ENCODE measurements at regions not wholly inside any gene's neighbourhood (a gene's known extent, or its start where the extent isn't known, plus 50 kb on each side); places are given as distances from the start of the nearest gene placed in this dataset.

DNA sequence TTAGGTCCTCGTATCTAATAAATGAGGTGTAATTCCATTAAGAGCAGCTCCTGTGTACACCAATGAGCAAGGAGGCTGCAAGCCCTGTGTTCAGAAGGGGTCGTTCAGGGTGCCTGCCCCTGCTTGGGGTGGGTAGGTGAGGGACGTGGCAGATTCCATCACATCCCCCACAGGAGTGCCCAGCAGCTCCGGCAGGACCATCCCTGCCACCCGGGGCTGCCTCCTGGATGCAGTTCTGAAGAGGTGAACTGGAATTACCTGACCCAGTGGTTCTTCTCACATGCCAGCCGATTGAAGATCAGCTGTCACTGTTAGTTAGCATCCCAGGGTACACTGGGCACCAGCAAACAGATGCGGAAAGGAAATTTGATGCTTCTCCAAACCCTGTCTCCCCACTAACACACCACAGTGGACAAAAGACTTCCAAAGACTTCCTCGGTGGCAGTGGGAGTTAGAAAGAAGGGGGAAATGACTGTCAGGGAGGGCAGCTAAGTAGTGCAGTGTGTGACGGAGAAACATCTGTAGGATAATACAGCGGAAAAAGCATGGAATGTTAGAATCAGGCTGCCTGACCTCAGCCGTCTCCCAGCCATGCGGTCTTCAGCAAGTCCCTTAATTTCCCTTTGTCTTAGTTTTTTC, 313.6 kb upstream of the ZMIZ1 start:
- Histone ChIP-seq H3K4me1 (replicated peaks in 1 of 2) (peaks cover 0 to 18% of the 10 kb centered on the region in 2 donors), H3K9me3 (replicated peaks in 1 of 3) (no peaks in the 10 kb centered on the region), H3K4me3 (no peak overlapping the region), H3K36me3 (replicated peaks in 1 of 2) (no peaks in the 10 kb centered on the region), H3K27me3 (no peaks in the 10 kb centered on the region), H3K27ac (no peak overlapping the region)
- WGBS, 4 donors: 80 to 89% (median 84%) methylated on average over 10 to 12 of the region's 12 CpGs
- no peak for TF ChIP-seq POLR2A (IDR thresholded peaks at IDR 0.05)
- TF ChIP-seq CTCF (IDR thresholded peaks at IDR 0.05): no peak
- intact Hi-C loops (cut with DNase I): no loop called here
- no peak for DNase-seq

DNA sequence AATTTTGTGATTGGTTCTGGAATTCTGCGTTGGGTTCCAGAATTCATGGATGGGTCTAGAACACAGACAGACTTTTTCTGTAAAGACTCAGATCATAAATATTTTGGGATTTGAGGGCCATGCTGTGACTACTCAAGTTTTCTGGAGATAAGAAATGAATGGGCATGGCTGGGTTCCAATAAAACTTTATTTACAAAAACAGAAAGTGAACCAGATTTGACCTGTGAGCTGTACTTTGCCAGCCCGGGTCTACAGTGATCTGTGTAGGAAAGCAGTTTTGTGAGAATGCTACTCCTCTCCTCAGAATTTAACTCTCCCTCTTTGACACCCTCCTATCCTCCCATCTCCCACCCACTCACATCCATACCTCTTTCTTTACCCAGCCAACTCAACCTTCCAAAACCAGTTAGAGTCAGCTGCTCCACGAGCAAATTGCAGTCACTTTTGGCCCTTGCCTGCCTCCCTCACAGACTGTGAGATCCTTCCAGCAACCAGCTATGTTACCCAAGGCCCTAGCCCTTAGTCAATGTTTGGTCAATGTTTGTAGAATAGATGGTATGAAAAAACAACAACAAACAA, 312.8 kb upstream of the ZMIZ1 start:
- DNase-seq: no peak
- Histone ChIP-seq H3K27me3 (no peaks in the 10 kb centered on the region), H3K4me1 (replicated peaks in 1 of 2) (peaks cover 0 to 24% of the 10 kb centered on the region in 2 donors), H3K9me3 (replicated peaks in 1 of 3) (no peaks in the 10 kb centered on the region), H3K36me3 (replicated peaks in 1 of 2) (no peaks in the 10 kb centered on the region), H3K27ac (peak overlapping the region in 1 of 5 donors; percentile 76), H3K4me3 (no peak overlapping the region)
- no peak for TF ChIP-seq POLR2A (IDR thresholded peaks at IDR 0.05)
- no peak for TF ChIP-seq CTCF (IDR thresholded peaks at IDR 0.05)
- intact Hi-C loops (cut with DNase I): no loop called here
- WGBS, 4 donors: 84 to 86% (median 85%) methylated on average over 3 of the region's 3 CpGs

GRCh38 chr10:78756604-78757343, 312.0 kb upstream of the ZMIZ1 start:
- Histone ChIP-seq H3K4me1 (replicated peaks in 1 of 2) (peaks cover 0 to 24% of the 10 kb centered on the region in 2 donors), H3K36me3 (replicated peaks in 1 of 2) (no peaks in the 10 kb centered on the region), H3K9me3 (replicated peaks in 1 of 3) (no peaks in the 10 kb centered on the region), H3K27me3 (no peaks in the 10 kb centered on the region), H3K27ac (peak overlapping the region in 2 of 5 donors; percentile 71 to 76), H3K4me3 (no peak overlapping the region)
- WGBS, 4 donors: 35 to 47% (median 38%) methylated on average over 14 to 18 of the region's 18 CpGs
- peak; percentile 82 to 95 (median 94) for DNase-seq
- intact Hi-C loops (cut with DNase I): no loop called here
- peak in 1 of 6 experiments; percentile 14 for TF ChIP-seq CTCF (IDR thresholded peaks at IDR 0.05)
- TF ChIP-seq POLR2A (IDR thresholded peaks at IDR 0.05): no peak

- 69 to 81% (median 79%) methylated on average over 16 of the region's 16 CpGs for WGBS, 4 donors
- DNase-seq: peak in 1 of 7 donors; percentile 36
- H3K4me3 ChIP-seq: no peak overlapping the region
- H3K4me1 ChIP-seq (replicated peaks in 1 of 2): peaks cover 0 to 24% of the 10 kb centered on the region in 2 donors
- H3K27me3 ChIP-seq: no peaks in the 10 kb centered on the region
- TF ChIP-seq CTCF (IDR thresholded peaks at IDR 0.05) (no peak), POLR2A (IDR thresholded peaks at IDR 0.05) (no peak)
- peak overlapping the region in 2 of 5 donors; percentile 71 to 76 for H3K27ac ChIP-seq
- intact Hi-C loops (cut with DNase I): no loop called here
- H3K36me3 ChIP-seq (replicated peaks in 1 of 2): no peaks in the 10 kb centered on the region
- no peaks in the 10 kb centered on the region for H3K9me3 ChIP-seq (replicated peaks in 1 of 3)
These were observed 311.3 kb upstream of the ZMIZ1 start for GRCh38 chr10:78757344-78757925.
